Activated naive CD8-positive, alpha-beta T cell treated with anti-CD3 and anti-CD28 coated beads for 36 hours (primary cell): ENCODE measurements at regions not wholly inside any gene's neighbourhood (a gene's known extent, or its start where the extent isn't known, plus 50 kb on each side); places are given as distances from the start of the nearest gene placed in this dataset.

Experiments used
- DNase-seq: peaks from one replicate; pipeline ENCODE4 v3.0.0; 2021
- H3K27ac Mint-ChIP-seq: one replicate; pipeline ENCODE4 v1.8.0; 2022; ENCODE audit warnings: mild to moderate bottlenecking, moderate library complexity, mixed read lengths
- H3K27me3 Mint-ChIP-seq: one replicate; pipeline ENCODE4 v1.8.0; 2022; ENCODE audit warnings: mild to moderate bottlenecking, mixed read lengths
- H3K36me3 Mint-ChIP-seq: one replicate; pipeline ENCODE4 v1.8.0; 2021; ENCODE audit warnings: mild to moderate bottlenecking, mixed read lengths
- H3K4me1 Mint-ChIP-seq: one replicate; pipeline ENCODE4 v1.8.0; 2021; ENCODE audit warnings: mixed read lengths
- H3K4me3 Mint-ChIP-seq: one replicate; pipeline ENCODE4 v1.8.0; 2022; ENCODE audit warnings: mild to moderate bottlenecking, moderate library complexity, mixed read lengths
- H3K9me3 Mint-ChIP-seq: one replicate; pipeline ENCODE4 v1.8.0; 2022; ENCODE audit warnings: mixed read lengths

DNA sequence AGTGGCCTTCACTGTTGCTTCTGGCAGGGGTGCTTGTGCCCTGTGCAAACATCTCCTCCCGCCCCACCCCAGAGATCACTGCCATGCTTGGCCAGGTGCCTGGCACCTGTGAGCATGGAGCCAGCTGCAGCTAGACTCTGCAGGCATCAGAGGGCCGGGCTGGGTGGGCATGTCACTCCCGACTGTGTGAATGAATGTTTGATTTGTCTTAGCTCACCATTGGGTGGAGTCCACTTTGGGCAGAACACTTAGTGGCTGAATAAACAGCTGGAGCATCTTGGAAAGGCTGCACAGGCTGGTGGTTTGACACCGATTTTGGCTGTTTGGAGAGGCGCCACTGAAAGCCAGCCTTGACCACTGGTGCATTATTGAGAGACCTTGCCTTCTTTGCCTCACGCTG, 267.3 kb downstream of the DLEU7 start:
- DNase-seq: no peak
- no peak overlapping the region for H3K27ac Mint-ChIP-seq
- peaks cover 15% of the 10 kb centered on the region for H3K27me3 Mint-ChIP-seq
- no peaks in the 10 kb centered on the region for H3K9me3 Mint-ChIP-seq
- no peak overlapping the region for H3K4me3 Mint-ChIP-seq
- H3K36me3 Mint-ChIP-seq: peaks cover 3% of the 10 kb centered on the region
- peaks cover 12% of the 10 kb centered on the region for H3K4me1 Mint-ChIP-seq

DNA sequence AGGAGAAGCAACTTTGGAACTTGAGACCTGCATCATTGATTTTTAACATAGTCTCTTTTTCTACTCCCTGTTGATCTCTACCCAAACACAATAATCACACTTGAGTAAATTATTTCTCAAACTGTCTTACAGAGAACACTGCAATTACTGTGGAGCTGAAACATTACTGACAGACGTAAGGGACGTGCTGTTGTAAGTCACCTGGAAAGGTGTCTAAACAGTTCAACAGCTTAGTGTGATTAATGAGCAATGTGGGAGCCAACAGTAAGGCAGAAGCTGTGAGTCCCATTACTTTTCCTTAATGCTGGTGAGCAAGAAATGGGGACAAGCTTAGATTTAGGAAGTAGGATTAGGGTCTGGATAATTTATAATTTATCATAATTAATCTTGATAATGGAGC, 265.7 kb downstream of the DLEU7 start:
- DNase-seq: no peak
- Mint-ChIP-seq H3K36me3 (no peaks in the 10 kb centered on the region), H3K27me3 (peaks cover 11% of the 10 kb centered on the region), H3K4me1 (peaks cover 13% of the 10 kb centered on the region), H3K27ac (no peak overlapping the region), H3K9me3 (no peaks in the 10 kb centered on the region), H3K4me3 (no peak overlapping the region)

DNA sequence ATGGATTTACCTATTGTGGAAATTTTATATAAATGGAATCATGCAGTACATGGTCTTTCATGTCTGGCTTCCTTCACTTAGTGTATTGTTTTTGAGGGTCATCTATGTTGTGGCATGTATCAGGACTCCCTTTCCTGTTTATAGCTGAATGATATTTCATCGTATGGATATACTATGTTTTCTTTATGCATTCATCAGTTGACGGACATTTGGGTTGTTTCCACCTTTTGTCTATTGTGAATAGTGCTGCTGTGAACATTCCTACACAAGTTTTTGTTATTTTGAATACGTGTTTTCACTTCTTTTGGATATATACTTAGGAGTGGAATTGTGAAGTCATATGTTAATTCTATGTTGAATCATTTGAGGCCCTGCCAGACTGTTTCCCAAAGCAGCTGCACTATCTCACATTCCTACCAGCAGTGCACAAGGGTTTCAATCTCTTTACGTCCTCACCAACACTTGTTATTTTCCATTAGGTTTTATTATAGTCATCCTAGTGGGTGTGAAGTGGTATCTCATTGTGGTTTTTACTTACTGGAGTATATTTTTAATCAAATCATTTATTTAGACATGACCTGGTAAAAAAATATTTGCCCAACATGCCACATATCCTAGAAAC, 262.7 kb downstream of the DLEU7 start:
- DNase-seq: no peak
- Mint-ChIP-seq H3K4me1 (peaks cover 6% of the 10 kb centered on the region), H3K4me3 (no peak overlapping the region), H3K27ac (no peak overlapping the region), H3K27me3 (peaks cover 11% of the 10 kb centered on the region), H3K9me3 (no peaks in the 10 kb centered on the region), H3K36me3 (no peaks in the 10 kb centered on the region)

DNA sequence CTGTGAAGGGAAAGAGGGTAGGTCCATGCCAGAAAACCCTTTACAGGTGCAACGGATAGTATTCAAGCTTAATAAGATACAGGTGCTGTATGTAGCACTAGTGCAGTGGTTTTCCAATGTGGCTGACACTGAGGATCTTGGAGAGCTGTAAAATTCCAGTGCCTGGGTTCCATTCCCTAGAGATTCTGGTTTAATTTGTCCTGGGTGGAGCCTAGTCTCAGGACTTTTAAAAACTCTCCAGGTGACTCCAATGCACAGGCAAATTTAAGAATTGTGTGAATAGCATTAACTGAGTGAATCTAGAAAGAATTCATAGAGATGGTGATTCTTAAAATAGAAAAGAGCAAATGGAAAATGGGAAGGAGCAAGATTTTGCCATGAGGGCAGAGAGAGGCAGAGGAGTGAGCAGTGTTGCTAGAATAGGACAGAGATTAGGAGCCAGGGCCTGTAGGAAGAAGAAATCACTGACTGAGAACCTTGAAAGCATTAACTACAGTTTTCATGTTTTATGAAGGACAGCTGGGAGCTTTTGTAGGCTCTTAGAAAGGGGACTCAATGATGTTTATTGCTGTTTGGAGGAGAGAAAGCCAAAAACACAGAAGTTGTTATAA, 261.8 kb downstream of the DLEU7 start:
- Mint-ChIP-seq H3K4me1 (peaks cover 6% of the 10 kb centered on the region), H3K27ac (no peak overlapping the region), H3K27me3 (peaks cover 4% of the 10 kb centered on the region), H3K4me3 (no peak overlapping the region), H3K9me3 (no peaks in the 10 kb centered on the region), H3K36me3 (no peaks in the 10 kb centered on the region)
- DNase-seq: no peak

DNA sequence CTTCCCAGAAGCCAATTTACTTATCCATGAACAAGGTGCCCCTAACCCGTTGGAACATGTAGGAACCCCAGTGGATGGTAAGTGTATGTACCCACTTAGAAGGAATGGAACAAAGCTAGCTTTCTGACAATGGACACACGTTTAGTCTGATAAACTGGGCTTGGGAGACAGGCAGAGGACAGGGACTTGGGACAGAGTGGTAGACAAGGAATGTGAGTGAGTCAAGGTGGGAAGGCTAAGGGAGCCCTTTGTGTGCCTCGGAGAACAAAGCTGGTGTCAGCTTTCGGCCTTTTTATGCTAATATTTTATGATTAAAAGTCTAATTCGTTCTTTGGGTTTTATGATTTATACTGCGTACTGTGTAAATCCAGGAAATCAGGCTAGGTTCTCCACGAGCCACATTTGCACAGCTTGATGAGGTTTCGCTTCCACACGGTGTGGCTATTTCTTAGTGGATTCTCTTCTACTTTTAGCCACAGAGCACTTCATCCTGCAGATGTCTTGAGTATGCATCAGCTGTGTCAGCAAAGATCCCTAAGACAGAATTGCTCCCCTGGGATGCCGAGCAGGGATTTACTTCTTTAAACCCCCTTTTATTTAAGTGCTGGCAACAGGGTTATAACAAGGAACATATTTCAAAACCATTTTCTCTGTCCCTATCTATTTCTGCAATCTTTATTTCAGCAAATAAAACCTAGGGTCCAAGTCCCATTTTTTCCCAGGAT, 258.5 kb downstream of the DLEU7 start:
- no peaks in the 10 kb centered on the region for H3K9me3 Mint-ChIP-seq
- H3K27me3 Mint-ChIP-seq: no peaks in the 10 kb centered on the region
- no peak overlapping the region for H3K27ac Mint-ChIP-seq
- DNase-seq: no peak
- H3K36me3 Mint-ChIP-seq: no peaks in the 10 kb centered on the region
- peaks cover 14% of the 10 kb centered on the region for H3K4me1 Mint-ChIP-seq
- H3K4me3 Mint-ChIP-seq: no peak overlapping the region

DNA sequence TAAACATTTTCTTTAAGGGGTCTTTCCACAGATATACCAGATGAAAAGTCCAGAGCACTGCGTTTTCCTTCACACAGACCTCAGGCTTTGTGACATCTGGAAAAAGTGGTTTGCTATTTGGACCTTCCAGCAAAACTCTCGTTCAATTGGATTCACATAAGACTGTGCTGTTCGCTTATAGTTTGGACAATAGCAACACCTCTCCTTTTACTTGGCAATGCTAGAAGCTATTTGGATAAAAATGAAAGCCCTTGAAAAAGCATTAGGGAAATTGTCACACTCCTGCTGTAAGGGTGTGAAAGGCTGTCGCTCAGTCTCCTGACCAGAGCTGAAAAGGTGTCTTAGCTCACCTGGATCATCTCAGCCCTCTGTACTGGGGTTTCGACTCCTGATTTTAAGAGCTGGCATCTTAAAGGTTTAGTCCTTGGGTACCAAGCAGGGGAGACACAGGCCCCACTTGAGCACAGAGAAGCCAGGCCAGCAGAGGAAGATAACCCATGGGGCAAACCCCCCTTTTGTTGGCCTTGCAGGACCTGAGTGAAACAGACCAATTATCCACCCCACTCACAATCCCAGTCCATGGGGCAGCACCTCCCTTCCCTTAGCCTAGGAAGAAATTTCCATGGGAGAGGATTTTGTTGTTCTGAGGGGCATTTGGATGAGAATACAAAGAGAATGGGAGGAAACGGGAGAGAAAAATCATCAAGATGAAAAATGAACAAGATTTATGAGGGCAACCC, 257.6 kb downstream of the DLEU7 start:
- H3K4me3 Mint-ChIP-seq: no peak overlapping the region
- H3K27ac Mint-ChIP-seq: no peak overlapping the region
- DNase-seq: no peak
- H3K4me1 Mint-ChIP-seq: peaks cover 13% of the 10 kb centered on the region
- H3K27me3 Mint-ChIP-seq: no peaks in the 10 kb centered on the region
- no peaks in the 10 kb centered on the region for H3K36me3 Mint-ChIP-seq
- no peaks in the 10 kb centered on the region for H3K9me3 Mint-ChIP-seq

DNA sequence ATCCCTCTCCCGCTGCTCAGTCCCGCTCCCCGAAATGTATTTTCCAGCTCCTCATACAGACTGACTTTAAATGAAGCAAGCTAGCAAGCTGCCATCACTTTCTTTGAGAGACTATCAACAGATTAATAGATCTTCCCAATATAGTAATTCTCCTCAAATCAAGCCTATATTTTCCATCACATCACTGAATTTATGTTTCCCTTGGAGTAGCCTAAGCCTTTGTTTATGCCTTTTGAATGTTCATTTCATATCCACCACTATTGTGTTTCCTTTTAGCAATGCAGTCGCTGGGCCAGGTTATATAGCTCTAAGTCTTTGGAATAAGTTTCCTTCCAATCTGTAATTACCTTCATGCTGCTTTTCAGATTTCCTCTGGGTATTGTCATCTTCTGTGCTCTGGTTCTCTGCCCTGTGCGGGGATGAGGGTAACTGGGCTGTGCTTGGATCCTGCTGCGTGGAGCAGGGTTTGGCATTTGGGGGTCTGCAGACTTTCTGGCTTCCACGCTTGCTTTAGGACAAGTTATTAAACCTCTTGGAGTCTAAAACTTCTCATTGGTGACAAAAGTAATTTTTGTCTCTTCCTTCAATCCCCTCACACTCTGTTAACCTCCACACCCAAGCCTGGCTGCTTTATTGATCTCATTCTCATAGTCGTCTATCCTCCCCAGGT, 256.9 kb downstream of the DLEU7 start:
- no peak overlapping the region for H3K4me3 Mint-ChIP-seq
- H3K27me3 Mint-ChIP-seq: no peaks in the 10 kb centered on the region
- no peak for DNase-seq
- H3K36me3 Mint-ChIP-seq: no peaks in the 10 kb centered on the region
- H3K9me3 Mint-ChIP-seq: no peaks in the 10 kb centered on the region
- H3K27ac Mint-ChIP-seq: no peak overlapping the region
- peaks cover 9% of the 10 kb centered on the region for H3K4me1 Mint-ChIP-seq

DNA sequence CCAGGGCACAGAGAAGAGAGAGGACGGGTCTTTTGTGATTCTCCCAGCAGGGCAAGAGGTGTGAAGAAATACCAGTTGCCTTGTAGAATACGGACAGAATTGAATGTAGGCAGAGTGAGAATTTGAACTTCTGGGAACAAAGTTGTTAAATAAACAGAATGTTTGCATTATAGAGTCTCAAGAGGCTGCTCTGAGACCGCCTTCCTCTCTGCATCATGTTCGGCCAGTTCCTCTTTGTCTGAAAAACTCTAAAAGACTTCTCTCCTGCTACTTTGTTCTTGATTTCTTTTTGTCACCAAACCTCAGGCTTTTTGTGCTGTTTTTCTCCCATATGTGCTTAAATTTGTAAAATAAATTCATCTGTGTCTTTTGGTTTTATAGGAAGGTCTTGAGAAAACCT, 256.4 kb downstream of the DLEU7 start:
- Mint-ChIP-seq H3K36me3 (no peaks in the 10 kb centered on the region), H3K9me3 (no peaks in the 10 kb centered on the region), H3K4me1 (peaks cover 9% of the 10 kb centered on the region), H3K4me3 (no peak overlapping the region), H3K27ac (no peak overlapping the region), H3K27me3 (no peaks in the 10 kb centered on the region)
- DNase-seq: no peak

DNA sequence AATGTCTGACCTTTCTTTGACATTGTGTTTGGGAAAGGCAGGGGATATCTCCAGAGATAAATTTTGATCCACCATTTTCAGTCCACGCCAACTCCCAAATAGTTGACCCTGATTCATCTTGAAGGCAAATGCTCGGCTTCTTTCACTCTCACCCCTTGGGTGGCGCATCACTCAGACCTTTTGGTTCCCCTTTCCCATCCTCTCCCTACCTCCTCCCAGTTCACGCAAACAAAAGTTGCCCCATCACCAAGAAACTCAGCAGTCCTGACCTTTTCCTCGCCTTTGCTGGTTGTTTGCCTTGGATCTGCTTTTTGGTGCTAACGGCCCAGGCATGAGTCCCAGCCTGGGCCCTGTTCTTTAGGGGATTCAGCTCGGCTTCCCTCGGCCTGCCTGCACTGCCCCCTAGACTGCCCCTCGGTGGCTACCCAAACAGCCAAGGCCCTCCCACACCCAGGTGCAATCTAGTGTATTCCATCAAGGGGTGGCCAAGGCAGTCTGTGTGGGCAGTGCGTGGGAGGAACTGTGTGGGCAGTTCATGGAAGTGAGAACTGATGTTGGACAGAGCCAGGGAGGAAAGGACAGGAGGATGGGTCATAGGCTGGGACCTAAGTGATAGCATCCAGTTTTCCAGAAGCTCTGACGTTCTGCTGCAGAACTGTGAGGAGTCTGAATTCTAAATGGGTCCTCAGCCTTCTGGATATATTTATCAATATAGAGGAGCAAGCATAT, 255.7 kb downstream of the DLEU7 start:
- Mint-ChIP-seq H3K4me1 (peaks cover 12% of the 10 kb centered on the region), H3K27ac (no peak overlapping the region), H3K36me3 (no peaks in the 10 kb centered on the region), H3K4me3 (no peak overlapping the region), H3K9me3 (no peaks in the 10 kb centered on the region), H3K27me3 (no peaks in the 10 kb centered on the region)
- DNase-seq: no peak

DNA sequence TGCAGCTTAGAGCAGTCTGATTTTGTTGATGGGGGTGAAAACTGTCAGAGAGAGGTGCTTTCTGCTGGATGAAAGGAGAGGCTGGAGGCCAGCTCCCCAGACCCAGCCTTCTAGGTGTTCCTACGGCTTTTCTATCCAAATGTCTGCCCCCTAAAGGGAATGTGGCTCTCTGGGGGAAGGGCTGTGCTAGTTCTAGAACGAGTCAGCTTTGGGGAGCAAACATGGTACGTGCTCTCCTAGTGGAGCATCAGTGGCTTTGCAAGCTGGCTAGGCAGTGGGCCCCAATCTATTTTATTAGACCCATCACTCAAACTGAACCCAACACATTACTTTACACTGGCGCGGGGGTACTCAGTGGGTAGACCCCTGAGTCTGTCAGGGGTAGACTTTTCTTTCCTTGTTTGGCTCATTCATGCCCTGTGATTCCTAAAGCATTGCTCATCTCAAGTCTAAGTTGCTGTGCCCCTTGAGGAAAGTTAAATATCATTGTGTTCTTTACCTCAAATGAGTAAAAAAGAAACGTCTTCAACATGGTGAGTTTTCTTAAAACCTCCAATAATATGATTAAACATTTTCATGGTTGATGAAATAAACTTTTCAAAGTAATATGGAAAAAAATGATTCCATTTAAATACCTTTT, 254.9 kb downstream of the DLEU7 start:
- no peaks in the 10 kb centered on the region for H3K9me3 Mint-ChIP-seq
- no peaks in the 10 kb centered on the region for H3K27me3 Mint-ChIP-seq
- H3K36me3 Mint-ChIP-seq: no peaks in the 10 kb centered on the region
- no peak overlapping the region for H3K4me3 Mint-ChIP-seq
- H3K4me1 Mint-ChIP-seq: peaks cover 19% of the 10 kb centered on the region
- no peak for DNase-seq
- H3K27ac Mint-ChIP-seq: no peak overlapping the region

DNA sequence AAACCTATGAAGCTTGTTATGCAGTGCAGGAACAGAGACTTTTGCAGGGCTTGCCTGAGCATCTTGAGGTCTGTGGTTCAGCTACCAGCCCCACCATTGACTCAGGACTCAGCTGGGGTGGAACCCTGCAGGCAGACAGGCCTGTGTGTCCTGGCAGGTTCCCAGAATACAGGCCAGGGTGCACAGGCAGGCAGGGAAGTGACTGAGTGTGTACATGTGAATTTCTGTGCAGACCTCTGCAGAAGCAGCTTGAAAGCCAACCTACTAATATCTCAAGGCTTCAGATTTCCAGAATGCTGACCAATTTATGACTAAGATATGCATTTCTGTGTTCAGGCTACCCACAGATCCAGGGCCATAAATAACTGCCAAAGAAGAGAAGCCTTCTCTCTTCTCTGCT, 254.4 kb downstream of the DLEU7 start:
- H3K9me3 Mint-ChIP-seq: no peaks in the 10 kb centered on the region
- no peak for DNase-seq
- no peaks in the 10 kb centered on the region for H3K27me3 Mint-ChIP-seq
- no peak overlapping the region for H3K27ac Mint-ChIP-seq
- H3K4me1 Mint-ChIP-seq: peaks cover 21% of the 10 kb centered on the region
- H3K4me3 Mint-ChIP-seq: no peak overlapping the region
- no peaks in the 10 kb centered on the region for H3K36me3 Mint-ChIP-seq

DNA sequence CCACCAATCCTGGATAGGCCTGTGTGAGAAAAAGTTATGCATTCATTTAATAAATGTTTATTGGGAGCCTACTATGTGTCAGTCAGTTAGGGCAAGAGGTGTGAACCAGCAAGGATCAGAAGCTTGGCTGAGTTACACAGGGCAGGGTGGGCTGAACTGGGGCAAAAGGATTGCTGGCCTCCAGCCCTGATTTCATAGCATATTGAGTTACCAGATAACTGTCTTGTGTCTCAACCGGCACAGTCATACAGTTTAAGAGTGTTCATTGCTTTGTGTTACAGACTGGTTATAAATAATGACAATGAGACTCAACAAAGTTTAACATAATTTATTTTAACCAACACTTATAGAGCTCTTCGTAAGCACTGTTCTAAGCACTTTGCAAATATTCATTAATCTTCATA, 253.8 kb downstream of the DLEU7 start:
- Mint-ChIP-seq H3K9me3 (no peaks in the 10 kb centered on the region), H3K27me3 (no peaks in the 10 kb centered on the region), H3K4me3 (no peak overlapping the region), H3K36me3 (no peaks in the 10 kb centered on the region), H3K4me1 (peaks cover 23% of the 10 kb centered on the region), H3K27ac (no peak overlapping the region)
- DNase-seq: no peak

DNA sequence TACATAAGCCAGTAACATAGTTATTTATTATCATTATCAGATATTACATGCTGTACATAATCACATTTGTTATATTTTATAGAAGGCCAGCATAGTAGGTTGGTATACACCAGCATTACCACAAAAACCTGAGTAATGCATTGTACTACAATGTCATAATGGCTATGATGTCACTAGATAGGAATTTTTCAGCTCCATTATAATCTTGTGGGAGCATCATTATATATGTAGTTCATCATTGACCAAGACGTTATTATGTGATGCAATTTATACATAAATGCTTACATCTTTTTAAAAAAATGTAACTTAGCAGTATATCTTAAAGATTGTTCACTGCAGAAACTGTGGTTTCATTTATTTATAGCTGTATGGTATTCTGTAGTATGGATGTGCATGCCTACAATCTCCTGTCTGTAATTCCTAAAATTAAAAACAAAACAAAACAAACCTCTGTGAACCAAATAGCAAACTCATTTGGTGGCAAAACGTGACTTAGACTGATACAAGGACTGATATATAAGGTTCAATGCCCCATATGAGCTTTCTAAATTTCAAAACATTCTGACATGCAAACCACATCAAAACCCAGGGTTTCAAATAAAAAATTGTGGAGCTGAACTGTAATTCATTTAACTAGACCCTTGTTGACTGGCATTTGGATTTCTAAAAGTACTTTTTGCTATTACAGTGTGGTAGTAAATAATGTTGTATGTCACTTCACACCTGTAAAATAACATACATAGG, 250.9 kb downstream of the DLEU7 start:
- no peaks in the 10 kb centered on the region for H3K36me3 Mint-ChIP-seq
- H3K4me3 Mint-ChIP-seq: no peak overlapping the region
- no peaks in the 10 kb centered on the region for H3K27me3 Mint-ChIP-seq
- no peak for DNase-seq
- H3K27ac Mint-ChIP-seq: no peak overlapping the region
- peaks cover 45% of the 10 kb centered on the region for H3K4me1 Mint-ChIP-seq
- H3K9me3 Mint-ChIP-seq: no peaks in the 10 kb centered on the region
